SH-SY5Y (cell line): ENCODE measurements at regions not wholly inside any gene's neighbourhood (a gene's known extent, or its start where the extent isn't known, plus 50 kb on each side); places are given as distances from the start of the nearest gene placed in this dataset.

Source experiments
- GATA2 ChIP-seq: IDR thresholded peaks from 2 replicates; pipeline ENCODE4 v1.6.1; 2011; ENCODE audit warnings: mild to moderate bottlenecking, low read depth, low read length
- GATA3 ChIP-seq: IDR thresholded peaks from 2 replicates; pipeline ENCODE4 v1.6.1; 2011; ENCODE audit warnings: low read depth, mild to moderate bottlenecking, low read length, moderate library complexity

GRCh38 chr17:77316191-77316641 is 175.4 kb downstream of the SEC14L1 start:
- TF ChIP-seq GATA2 (no peak), GATA3 (no peak)
